Activated T-cell treated with anti-CD3 and anti-CD28 coated beads for 24 hours (primary cell): ENCODE measurements at regions not wholly inside any gene's neighbourhood (a gene's known extent, or its start where the extent isn't known, plus 50 kb on each side); places are given as distances from the start of the nearest gene placed in this dataset.

Experiments used
- DNase-seq: peaks from one replicate; pipeline ENCODE4 v3.0.0-alpha.2; 2020; ENCODE audit warnings: low read depth

DNA sequence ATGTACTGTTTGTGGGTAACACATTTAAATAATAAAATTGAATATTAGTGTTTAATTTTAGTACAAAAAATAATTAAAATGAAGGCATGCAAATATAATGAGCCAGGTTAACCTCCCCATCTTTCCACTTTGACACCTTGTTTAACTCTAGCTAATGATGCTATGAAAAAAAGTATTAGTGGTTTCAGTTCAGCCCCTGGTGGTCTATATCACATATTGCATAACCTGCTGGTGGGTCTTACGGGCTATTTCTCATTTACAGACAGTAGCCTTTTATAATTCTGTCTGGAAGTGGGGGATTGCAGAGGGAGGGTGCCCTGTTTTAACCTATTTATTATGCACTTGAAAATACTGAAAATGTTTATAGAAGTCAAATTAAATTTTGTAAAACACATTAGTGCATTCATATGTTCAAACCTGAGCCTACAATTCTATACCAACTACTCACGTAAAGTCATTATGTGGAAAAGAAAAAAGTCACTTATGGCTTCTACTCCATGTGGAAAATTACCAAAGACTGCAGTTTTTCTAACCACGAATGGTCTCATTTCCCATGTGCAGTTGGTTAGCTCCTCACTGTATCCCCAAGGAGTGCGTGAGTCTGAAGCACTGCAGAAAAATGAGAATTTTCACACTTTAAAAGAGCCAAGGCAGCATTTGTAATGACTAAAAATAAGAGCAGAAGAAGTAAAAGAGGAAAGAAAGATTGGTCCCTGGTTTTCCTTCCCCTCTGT lies 381.0 kb downstream of the MTX2 start:
- no peak for DNase-seq

DNA sequence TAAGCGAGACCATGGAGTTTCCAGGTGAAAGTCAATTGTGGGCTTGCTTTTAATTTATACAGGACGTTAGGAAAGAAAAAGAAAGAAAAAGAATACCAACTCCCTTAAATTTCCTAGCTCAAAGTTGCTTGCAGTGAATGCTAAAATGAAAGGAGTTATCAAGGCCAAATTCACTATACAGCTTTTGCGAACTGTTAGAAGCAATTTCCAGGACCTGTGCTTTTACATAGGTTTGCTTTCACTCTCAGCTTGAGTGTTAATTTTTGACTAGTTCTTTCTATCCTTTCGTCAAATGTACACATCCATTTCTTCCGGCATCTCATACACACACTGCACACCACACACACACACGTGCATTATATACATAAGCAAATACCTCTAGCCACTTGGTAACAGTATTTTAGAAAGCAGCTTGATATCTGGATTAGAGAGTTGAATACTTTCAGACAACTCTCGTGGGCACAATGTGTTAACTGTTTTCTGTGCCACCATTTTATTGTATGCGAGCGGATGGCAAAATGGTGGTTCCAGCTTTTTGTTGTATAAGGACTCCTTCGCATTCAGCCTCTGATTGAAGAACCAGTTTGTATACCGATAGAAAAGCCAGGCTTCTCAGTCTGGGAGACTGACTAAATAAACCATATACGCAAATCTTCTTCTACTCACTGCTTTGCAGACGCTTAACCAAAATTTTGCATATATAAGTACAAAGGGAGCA lies 381.8 kb downstream of the MTX2 start:
- DNase-seq = no peak

GRCh38 chr2:176652300-176653182 lies 383.3 kb downstream of the MTX2 start:
- DNase-seq = no peak

GRCh38 chr2:176653479-176654443 lies 384.5 kb downstream of the MTX2 start:
- no peak for DNase-seq

DNA sequence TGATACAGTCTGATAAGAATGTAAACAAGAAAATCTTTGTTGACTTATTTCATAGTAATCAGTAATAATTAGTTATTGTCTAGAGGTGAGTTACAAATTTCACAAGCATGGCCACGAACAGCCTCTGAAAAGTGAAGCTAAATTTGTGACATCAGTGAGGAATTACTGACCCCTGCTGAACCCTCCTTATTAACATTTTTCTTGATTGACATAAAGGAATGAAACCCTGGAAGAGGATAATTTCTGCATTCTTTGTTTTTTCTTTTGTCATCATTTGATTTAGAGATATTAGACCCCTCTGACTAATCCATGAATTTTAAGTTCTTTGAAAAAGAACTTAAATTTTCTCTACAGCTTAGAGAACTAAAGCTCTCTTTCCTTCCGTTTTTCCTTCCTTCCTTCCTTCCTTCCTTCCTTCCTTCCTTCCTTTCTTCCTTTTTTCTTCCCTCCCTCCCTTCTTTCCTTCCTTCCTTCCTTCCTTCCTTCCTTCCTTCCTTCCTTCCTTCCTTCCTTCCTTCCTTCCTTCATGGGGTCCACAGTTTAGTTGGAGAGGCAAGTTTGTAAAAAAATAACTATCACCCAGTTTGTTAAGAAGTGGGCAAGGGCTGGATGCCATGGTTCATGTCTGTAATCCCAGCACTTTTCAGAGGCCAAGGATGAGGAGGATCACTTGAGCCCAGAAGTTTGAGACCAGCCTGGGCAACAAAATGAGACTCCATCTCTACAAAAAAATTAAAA lies 387.0 kb downstream of the MTX2 start:
- no peak for DNase-seq

GRCh38 chr2:176656776-176657140 lies 387.5 kb downstream of the MTX2 start:
- DNase-seq = no peak

GRCh38 chr2:176657393-176657792 lies 388.2 kb downstream of the MTX2 start:
- no peak for DNase-seq

- no peak for DNase-seq
Observed at GRCh38 chr2:176658708-176659107, 389.5 kb downstream of the MTX2 start.

GRCh38 chr2:176662753-176663152 lies 393.5 kb downstream of the MTX2 start:
- DNase-seq = no peak

DNA sequence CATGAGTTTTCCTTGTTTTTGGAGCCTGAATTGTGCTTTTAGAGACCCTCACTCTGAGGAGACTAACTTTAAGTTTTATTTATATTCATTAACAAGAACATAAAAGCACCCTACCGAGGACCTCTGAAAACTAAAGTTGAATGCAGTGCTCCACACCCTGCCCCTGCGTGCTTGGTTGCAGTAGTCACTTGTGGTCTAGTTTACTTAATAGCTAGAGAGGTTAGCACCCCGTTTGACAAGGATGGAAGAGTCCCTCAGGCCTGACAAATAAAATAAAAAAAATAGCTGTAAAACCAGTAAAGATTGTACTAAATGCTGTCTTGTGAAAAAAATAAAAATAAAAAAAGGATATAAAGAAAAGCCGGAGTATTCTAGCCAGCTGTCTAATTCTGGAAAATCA lies 395.2 kb downstream of the MTX2 start:
- no peak for DNase-seq

DNA sequence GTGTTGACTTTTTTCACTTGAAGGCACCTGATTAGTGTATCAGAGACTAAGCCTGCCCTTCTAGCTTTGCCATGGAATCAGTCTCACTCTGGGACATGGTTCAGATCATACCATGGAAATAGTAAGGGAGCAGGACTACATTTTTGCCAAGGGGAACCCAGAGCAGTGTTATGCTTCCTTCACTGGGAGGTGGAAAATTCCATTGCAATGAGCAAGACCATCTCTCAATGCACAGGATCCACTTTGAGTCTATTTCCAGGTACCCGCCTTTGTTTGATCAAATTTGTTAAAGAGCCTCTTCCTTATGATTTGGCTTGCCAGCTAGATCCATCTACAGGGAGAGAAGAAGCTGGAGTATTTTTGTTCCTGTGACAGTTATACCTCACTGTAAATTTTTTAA lies 395.8 kb downstream of the MTX2 start:
- DNase-seq = no peak

GRCh38 chr2:176668912-176669311 lies 399.7 kb downstream of the MTX2 start:
- no peak for DNase-seq

- no peak for DNase-seq
Observed at GRCh38 chr2:176669398-176670174, 400.3 kb downstream of the MTX2 start.

- DNase-seq = no peak
Observed at GRCh38 chr2:176675271-176675949, 406.2 kb downstream of the MTX2 start.

DNA sequence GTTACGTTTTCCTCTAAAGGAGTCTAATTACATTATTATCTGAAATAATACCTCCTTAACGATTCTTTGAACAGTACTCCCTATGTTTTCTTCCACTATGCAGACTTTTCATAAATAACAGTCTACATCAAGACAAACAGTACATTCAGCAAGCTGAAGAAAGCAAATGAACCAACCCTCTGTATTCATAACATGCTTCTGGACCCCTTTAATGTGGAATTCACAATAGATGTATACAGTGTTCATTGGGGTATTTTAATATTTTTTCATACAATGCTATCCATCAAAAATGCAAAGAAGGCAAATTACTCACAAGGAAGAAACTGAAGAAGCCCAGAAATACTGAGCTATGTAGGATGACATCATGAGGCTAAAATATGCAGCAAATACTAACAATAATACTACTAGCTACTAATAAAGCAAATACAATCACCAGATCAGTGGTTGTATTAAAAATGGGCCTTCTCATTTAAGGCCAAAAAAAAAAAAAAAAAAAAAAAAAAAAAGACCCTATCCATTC lies 408.6 kb downstream of the MTX2 start:
- DNase-seq = no peak

DNA sequence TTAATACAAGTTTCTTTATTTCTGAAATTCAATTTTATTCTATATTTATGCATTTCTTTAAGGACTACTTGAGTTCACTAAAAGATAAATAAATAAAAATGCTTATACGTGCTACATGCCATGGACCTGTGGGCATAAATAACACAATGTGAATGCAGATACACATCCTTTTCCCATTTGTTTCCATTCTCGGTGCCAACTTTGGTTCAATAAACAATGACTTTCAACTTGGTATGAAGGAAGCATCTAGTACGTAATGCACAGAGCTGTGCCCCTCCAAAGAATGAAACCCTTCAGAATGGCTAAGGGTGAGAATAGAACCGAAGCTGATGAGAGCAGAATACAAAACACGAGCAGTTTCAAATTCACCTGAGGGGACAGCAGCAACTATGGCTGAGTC lies 409.3 kb downstream of the MTX2 start:
- no peak for DNase-seq

- DNase-seq = no peak
Observed at GRCh38 chr2:176679061-176679669, 409.9 kb downstream of the MTX2 start.

GRCh38 chr2:176680916-176681516 lies 411.8 kb downstream of the MTX2 start:
- no peak for DNase-seq
